ENCODE measurements at regions not wholly inside any gene's neighbourhood (a gene's known extent, or its start where the extent isn't known, plus 50 kb on each side); places are given as distances from the start of the nearest gene placed in this dataset.

DNA sequence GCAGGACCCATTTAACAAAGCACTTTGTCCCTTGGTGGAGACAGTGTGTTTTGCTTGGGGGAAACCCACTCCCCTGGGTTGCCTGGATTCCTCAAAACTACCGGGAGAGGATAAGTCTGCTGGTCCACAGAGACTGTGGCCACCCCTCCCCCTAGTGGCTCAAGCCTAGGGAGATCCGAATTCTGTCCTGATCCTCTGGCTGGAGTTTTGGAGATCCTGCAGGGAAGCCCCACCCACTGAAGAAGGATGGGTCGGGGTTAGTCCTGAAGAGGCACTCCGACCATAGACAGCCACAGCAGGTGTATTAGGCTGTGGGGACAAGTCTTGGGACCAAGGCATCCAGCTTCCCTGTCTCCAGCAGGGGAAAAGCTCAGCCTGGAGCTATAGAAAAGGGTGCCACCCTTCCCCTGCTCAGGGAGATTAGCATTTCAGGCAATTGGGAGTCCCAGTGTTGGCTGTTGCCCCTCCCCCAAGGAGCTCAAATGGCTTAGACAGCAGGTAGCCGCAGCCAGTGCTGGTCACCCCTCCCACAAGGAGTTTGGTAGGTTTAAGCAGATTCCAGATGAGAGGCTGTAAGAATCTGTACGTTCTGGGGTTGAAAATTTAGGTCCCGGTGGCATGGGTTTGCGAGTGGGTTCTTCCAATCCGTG lies 750.0 kb downstream of the TBC1D32 start:
- Histone ChIP-seq H3K36me3 (no peaks in the 10 kb centered on the region), H3K9me3 (no peaks in the 10 kb centered on the region), H3K4me3 (no peak overlapping the region), H3K4me1 (no peaks in the 10 kb centered on the region), H3K27ac (no peak overlapping the region), H3K27me3 (no peaks in the 10 kb centered on the region)
- ATAC-seq (no peak), DNase-seq (peak in 2 of 6 donors; percentile 3 to 18), FAIRE-seq (no peak)
- TF ChIP-seq, protein P1, sequence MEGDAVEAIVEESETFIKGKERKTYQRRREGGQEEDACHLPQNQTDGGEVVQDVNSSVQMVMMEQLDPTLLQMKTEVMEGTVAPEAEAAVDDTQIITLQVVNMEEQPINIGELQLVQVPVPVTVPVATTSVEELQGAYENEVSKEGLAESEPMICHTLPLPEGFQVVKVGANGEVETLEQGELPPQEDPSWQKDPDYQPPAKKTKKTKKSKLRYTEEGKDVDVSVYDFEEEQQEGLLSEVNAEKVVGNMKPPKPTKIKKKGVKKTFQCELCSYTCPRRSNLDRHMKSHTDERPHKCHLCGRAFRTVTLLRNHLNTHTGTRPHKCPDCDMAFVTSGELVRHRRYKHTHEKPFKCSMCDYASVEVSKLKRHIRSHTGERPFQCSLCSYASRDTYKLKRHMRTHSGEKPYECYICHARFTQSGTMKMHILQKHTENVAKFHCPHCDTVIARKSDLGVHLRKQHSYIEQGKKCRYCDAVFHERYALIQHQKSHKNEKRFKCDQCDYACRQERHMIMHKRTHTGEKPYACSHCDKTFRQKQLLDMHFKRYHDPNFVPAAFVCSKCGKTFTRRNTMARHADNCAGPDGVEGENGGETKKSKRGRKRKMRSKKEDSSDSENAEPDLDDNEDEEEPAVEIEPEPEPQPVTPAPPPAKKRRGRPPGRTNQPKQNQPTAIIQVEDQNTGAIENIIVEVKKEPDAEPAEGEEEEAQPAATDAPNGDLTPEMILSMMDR (IDR thresholded peaks at IDR 0.05): no peak
- intact Hi-C loops (cut with DNase I): no loop called here
- WGBS, 2 donors: 67 to 75% methylated on average over 9 of the region's 9 CpGs

DNA sequence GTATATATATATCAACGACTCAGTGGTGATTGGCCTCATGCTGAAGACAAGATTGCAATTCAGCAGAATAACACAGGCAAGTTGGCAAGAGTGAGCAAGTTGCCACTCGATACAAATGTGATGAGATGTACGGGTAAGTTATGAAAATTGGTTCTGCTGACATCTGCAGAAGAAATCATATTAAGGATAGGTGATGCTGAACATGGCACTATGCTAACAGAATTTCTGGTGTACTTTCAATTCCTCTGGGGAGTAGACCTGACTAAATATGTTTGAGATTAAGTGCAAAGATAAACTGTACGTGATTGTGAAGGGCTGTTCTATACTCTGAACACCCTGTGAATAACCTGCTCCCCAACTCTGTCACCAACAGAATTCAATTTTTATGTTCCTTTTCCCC lies 758.2 kb downstream of the TBC1D32 start:
- DNase-seq: no peak
- WGBS, 2 donors: 73 to 74% methylated on average over 4 of the region's 4 CpGs

DNA sequence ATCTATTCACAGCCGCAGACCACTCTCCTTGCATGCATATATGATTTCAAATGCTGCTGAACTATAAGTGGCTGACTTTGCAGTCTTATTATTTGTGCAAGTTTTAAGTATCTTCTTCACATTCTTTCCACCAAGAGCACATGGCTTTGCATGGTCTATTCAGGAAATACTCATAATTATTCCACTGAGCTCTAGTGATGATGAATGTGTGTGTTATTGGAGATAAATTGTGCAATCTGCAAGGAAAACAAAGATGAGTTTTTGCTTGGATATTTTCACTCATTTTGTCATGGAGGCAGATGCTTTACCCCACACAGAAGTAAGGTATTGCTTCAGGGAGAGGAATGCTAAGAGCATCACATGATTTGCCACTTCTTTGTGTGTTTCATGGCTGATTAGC lies 764.6 kb downstream of the TBC1D32 start:
- no peaks in the 10 kb centered on the region for H3K27me3 ChIP-seq
- no peak overlapping the region for H3K4me3 ChIP-seq
- no peak for FAIRE-seq
- TF ChIP-seq, protein P1 (IDR thresholded peaks at IDR 0.05): no peak
- no peak overlapping the region for H3K27ac ChIP-seq
- no peaks in the 10 kb centered on the region for H3K4me1 ChIP-seq
- intact Hi-C loops (cut with DNase I): no loop called here
- 80 to 86% methylated on average over 1 of the region's 1 CpG for WGBS, 2 donors
- H3K36me3 ChIP-seq: no peaks in the 10 kb centered on the region
- ATAC-seq: no peak
- no peaks in the 10 kb centered on the region for H3K9me3 ChIP-seq
- no peak for DNase-seq

More for the DNA sequence above, 758.2 kb downstream of the TBC1D32 start:
- Histone ChIP-seq H3K4me1 (no peaks in the 10 kb centered on the region), H3K4me3 (no peak overlapping the region), H3K27ac (no peak overlapping the region), H3K36me3 (no peaks in the 10 kb centered on the region), H3K27me3 (no peaks in the 10 kb centered on the region), H3K9me3 (no peaks in the 10 kb centered on the region)
- ATAC-seq (no peak), FAIRE-seq (no peak)
- TF ChIP-seq, protein P1 (IDR thresholded peaks at IDR 0.05): no peak
- intact Hi-C loops (cut with DNase I): no loop called here

DNA sequence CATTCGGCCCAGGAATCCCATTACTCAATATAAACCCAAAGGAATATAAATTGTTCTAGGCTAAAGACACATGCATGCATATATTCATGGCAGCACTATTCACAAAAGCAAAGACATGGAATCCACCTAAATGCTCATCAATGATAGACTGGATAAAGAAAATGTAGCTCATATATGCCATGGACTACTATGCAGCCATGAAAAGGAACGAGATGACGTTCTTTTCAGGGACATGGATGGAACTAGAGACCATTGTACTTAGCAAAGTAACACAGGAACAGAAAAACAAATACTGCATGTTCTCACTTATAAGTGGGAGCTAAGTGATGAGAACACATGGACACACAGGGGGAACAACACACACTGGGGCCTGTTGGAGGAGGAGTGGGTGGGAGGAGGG lies 769.5 kb downstream of the TBC1D32 start:
- no peaks in the 10 kb centered on the region for H3K9me3 ChIP-seq
- no peak overlapping the region for H3K4me3 ChIP-seq
- ATAC-seq (no peak), DNase-seq (no peak), FAIRE-seq (no peak)
- WGBS, 2 donors: 76 to 78% methylated on average over 3 of the region's 3 CpGs
- no peaks in the 10 kb centered on the region for H3K27me3 ChIP-seq
- intact Hi-C loops (cut with DNase I): no loop called here
- TF ChIP-seq, protein P1 (IDR thresholded peaks at IDR 0.05): no peak
- H3K36me3 ChIP-seq: no peaks in the 10 kb centered on the region
- H3K27ac ChIP-seq: no peak overlapping the region
- no peaks in the 10 kb centered on the region for H3K4me1 ChIP-seq

DNA sequence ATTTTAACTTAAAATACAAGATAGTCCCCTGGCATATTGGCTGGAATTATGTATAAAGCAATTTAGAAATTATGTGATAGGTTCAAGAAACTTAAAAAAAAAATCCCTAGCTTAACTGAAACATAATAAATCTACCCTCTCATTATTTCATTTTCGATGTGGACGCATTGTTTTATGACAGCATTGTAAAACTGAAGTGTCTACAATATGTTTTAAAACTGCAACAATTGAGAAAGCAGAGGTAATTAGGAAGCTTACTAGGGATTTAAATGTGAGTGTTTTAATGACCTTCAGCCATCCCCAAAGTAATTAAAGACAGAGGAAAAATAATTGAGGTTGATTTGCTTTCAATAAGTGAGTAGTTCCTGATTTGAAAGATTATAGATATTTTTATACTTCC lies 776.0 kb downstream of the TBC1D32 start:
- TF ChIP-seq, protein P1 (IDR thresholded peaks at IDR 0.05): no peak
- H3K27me3 ChIP-seq: no peaks in the 10 kb centered on the region
- WGBS, 2 donors: 59 to 72% methylated on average over 2 of the region's 2 CpGs
- no peaks in the 10 kb centered on the region for H3K36me3 ChIP-seq
- H3K4me3 ChIP-seq: no peak overlapping the region
- no peak for FAIRE-seq
- DNase-seq: no peak
- no peak for ATAC-seq
- intact Hi-C loops (cut with DNase I): no loop called here
- no peaks in the 10 kb centered on the region for H3K9me3 ChIP-seq
- H3K27ac ChIP-seq: no peak overlapping the region
- H3K4me1 ChIP-seq: no peaks in the 10 kb centered on the region
